HEK293 (cell line): ENCODE measurements at regions not wholly inside any gene's neighbourhood (a gene's known extent, or its start where the extent isn't known, plus 50 kb on each side); places are given as distances from the start of the nearest gene placed in this dataset.

Source experiments
- CTCF ChIA-PET: fragments of 350-600 bp; formaldehyde crosslinking; extraction: SDS; loops from one replicate; lab custom pipeline; 2021; ENCODE audit warnings: antibody characterized with exemption; lab: Yijun Ruan, JAX
- POLR2A ChIA-PET: fragments of 300-600 bp; formaldehyde crosslinking; extraction: SDS; loops from one replicate; lab custom pipeline; 2020; ENCODE audit warnings: antibody characterized with exemption, inconsistent platforms; lab: Yijun Ruan, JAX
- H3K27ac ChIP-seq: fragments of 200-500 bp; sonication (Bioruptor generic); 2 replicates; pipeline ENCODE4 v1.5.1; 2014; ENCODE audit warnings: low read depth, low read length, control low read depth, inconsistent platforms; ENCODE audit errors: extremely low read depth
- H3K36me3 ChIP-seq, 2 experiments: fragments of 200-500 bp in 1 of 2; sonication (Bioruptor generic) in 1 of 2; 1 replicate in 1 of 2; 2 replicates in 1 of 2; pipeline ENCODE4 v1.5.1; 2014 to 2017; ENCODE audit warnings: inconsistent platforms in 2 of 2, low read length in 2 of 2; ENCODE audit not compliant: control insufficient read depth in 2 of 2, insufficient read depth in 1 of 2
- H3K4me1 ChIP-seq: fragments of 200-500 bp; sonication (Bioruptor generic); 2 replicates; pipeline ENCODE4 v1.5.1; 2014; ENCODE audit warnings: mild to moderate bottlenecking, low read length, inconsistent platforms; ENCODE audit not compliant: control insufficient read depth, insufficient read depth
- H3K4me3 ChIP-seq: 2 replicates; pipeline ENCODE4 v1.5.1; 2011; ENCODE audit warnings: low read depth, mild to moderate bottlenecking, control low read depth, low read length, moderate library complexity
- H3K9me3 ChIP-seq: fragments of 200-500 bp; sonication (Bioruptor generic); 2 replicates; pipeline ENCODE4 v1.5.1; 2014; ENCODE audit warnings: low read depth, low read length, inconsistent platforms; ENCODE audit not compliant: control insufficient read depth, insufficient read depth
- EGR2 ChIP-seq: fragments of 450-650 bp; formaldehyde crosslinking; IDR thresholded peaks from 2 replicates; pipeline ENCODE4 v1.5.1; 2016; ENCODE audit warnings: low read depth, missing biosample characterization, missing genetic modification characterization
- GFI1B ChIP-seq: fragments of 450-650 bp; formaldehyde crosslinking; IDR thresholded peaks from 2 replicates; pipeline ENCODE4 v1.5.1; 2016; ENCODE audit warnings: missing biosample characterization, missing genetic modification characterization
- HOXD13 ChIP-seq: sonication (generic); formaldehyde crosslinking; IDR thresholded peaks from 2 replicates; pipeline ENCODE4 v1.8.0; 2022; ENCODE audit warnings: missing genetic modification reagents, borderline replicate concordance
- KLF16 ChIP-seq: fragments of 450-650 bp; formaldehyde crosslinking; IDR thresholded peaks from 2 replicates; pipeline ENCODE4 v1.5.1; 2017; ENCODE audit warnings: missing biosample characterization, missing genetic modification characterization
- KLF8 ChIP-seq: fragments of 450-650 bp; formaldehyde crosslinking; IDR thresholded peaks from 2 replicates; pipeline ENCODE4 v1.5.1; 2016; ENCODE audit warnings: missing biosample characterization, missing genetic modification characterization
- RBAK ChIP-seq: fragments of 450-650 bp; formaldehyde crosslinking; IDR thresholded peaks from 2 replicates; pipeline ENCODE4 v1.5.1; 2016; ENCODE audit warnings: missing biosample characterization, missing genetic modification characterization
- SETDB1 ChIP-seq: IDR thresholded peaks from one replicate; pipeline ENCODE4 v1.6.1; 2017; ENCODE audit warnings: mild to moderate bottlenecking, low read length, moderate library complexity, mixed read lengths; ENCODE audit not compliant: insufficient read length
- YY2 ChIP-seq: fragments of 450-650 bp; formaldehyde crosslinking; IDR thresholded peaks from 2 replicates; pipeline ENCODE4 v1.5.1; 2016; ENCODE audit warnings: missing biosample characterization, missing genetic modification characterization
- ZBTB6 ChIP-seq: fragments of 450-650 bp; formaldehyde crosslinking; IDR thresholded peaks from 2 replicates; pipeline ENCODE4 v1.5.1; 2017; ENCODE audit warnings: missing biosample characterization, missing genetic modification characterization
- ZBTB7A ChIP-seq: fragments of 450-650 bp; formaldehyde crosslinking; IDR thresholded peaks from 2 replicates; pipeline ENCODE4 v1.5.1; 2016; ENCODE audit warnings: low read depth, missing biosample characterization, missing genetic modification characterization
- ZNF16 ChIP-seq: fragments of 450-650 bp; formaldehyde crosslinking; IDR thresholded peaks from 2 replicates; pipeline ENCODE4 v1.5.1; 2016; ENCODE audit warnings: low read depth, missing biosample characterization, missing genetic modification characterization
- ZNF19 ChIP-seq: fragments of 450-650 bp; formaldehyde crosslinking; IDR thresholded peaks from 2 replicates; pipeline ENCODE4; 2016; ENCODE audit warnings: missing biosample characterization, missing genetic modification characterization, low read depth
- ZNF214 ChIP-seq: fragments of 450-650 bp; formaldehyde crosslinking; IDR thresholded peaks from 2 replicates; pipeline ENCODE4 v1.5.1; 2017; ENCODE audit warnings: missing biosample characterization, mild to moderate bottlenecking, missing genetic modification characterization, borderline replicate concordance
- ZNF311 ChIP-seq: fragments of 450-650 bp; formaldehyde crosslinking; IDR thresholded peaks from 2 replicates; pipeline ENCODE4 v1.5.1; 2017; ENCODE audit warnings: missing biosample characterization, missing genetic modification characterization, borderline replicate concordance
- ZNF324 ChIP-seq: fragments of 450-650 bp; formaldehyde crosslinking; IDR thresholded peaks from 2 replicates; pipeline ENCODE4 v1.5.1; 2016; ENCODE audit warnings: missing biosample characterization, missing genetic modification characterization
- ZNF473 ChIP-seq: fragments of 450-650 bp; formaldehyde crosslinking; IDR thresholded peaks from 2 replicates; pipeline ENCODE4 v1.5.1; 2017; ENCODE audit warnings: missing biosample characterization, missing genetic modification characterization
- ZNF571 ChIP-seq: fragments of 450-650 bp; formaldehyde crosslinking; IDR thresholded peaks from 2 replicates; pipeline ENCODE4 v1.5.0; 2017; ENCODE audit warnings: missing biosample characterization, missing genetic modification characterization
- ZNF660 ChIP-seq: fragments of 450-650 bp; IDR thresholded peaks from 2 replicates; pipeline ENCODE4 v1.5.1; 2018; ENCODE audit warnings: missing biosample characterization, mild to moderate bottlenecking, missing genetic modification characterization
- ZNF768 ChIP-seq: fragments of 450-650 bp; formaldehyde crosslinking; IDR thresholded peaks from 2 replicates; pipeline ENCODE4 v1.5.1; 2018; ENCODE audit warnings: missing biosample characterization, mild to moderate bottlenecking, missing genetic modification characterization
- ZNF830 ChIP-seq: fragments of 450-650 bp; IDR thresholded peaks from 2 replicates; pipeline ENCODE4 v1.5.0; 2018; ENCODE audit warnings: missing biosample characterization, missing genetic modification characterization, low read depth, mild to moderate bottlenecking, moderate library complexity
- ZSCAN23 ChIP-seq: fragments of 450-650 bp; formaldehyde crosslinking; IDR thresholded peaks from 2 replicates; pipeline ENCODE4 v1.5.1; 2016; ENCODE audit warnings: missing biosample characterization, missing genetic modification characterization
- ZSCAN5A ChIP-seq: fragments of 450-650 bp; formaldehyde crosslinking; IDR thresholded peaks from 2 replicates; pipeline ENCODE4 v1.5.1; 2016; ENCODE audit warnings: missing biosample characterization, missing genetic modification characterization
- TF ChIP-seq, protein P1 (sequence below): fragments of 450-650 bp; formaldehyde crosslinking; IDR thresholded peaks from 2 replicates; pipeline ENCODE4 v1.5.1; 2016; ENCODE audit warnings: missing biosample characterization, missing genetic modification characterization
- TF ChIP-seq, protein P2 (sequence below): fragments of 450-650 bp; formaldehyde crosslinking; IDR thresholded peaks from 2 replicates; pipeline ENCODE4 v1.5.1; 2016; ENCODE audit warnings: missing biosample characterization, missing genetic modification characterization
- TF ChIP-seq, protein P3 (sequence below): fragments of 450-650 bp; formaldehyde crosslinking; IDR thresholded peaks from 2 replicates; pipeline ENCODE4 v1.5.1; 2016; ENCODE audit warnings: missing biosample characterization, missing genetic modification characterization

GRCh38 chr22:34986523-34986922 is 79.4 kb upstream of the ISX start:
- CTCF ChIA-PET = no interaction called here
- H3K27ac ChIP-seq = no peak overlapping the region
- no peaks in the 10 kb centered on the region for H3K36me3 ChIP-seq
- no peak overlapping the region for H3K4me3 ChIP-seq
- POLR2A ChIA-PET = no interaction called here
- peaks cover 5% of the 10 kb centered on the region; the same call in 1 of the 2 replicates for H3K9me3 ChIP-seq
- no peaks in the 10 kb centered on the region for H3K4me1 ChIP-seq
- no peak for TF ChIP-seq ZBTB6
- 0 out of 2 replicates have a peak, but pooled peaks have one; percentile 38 for TF ChIP-seq EGR2 (tag by site-specific recombination)
- TF ChIP-seq, all 188 proteins: peak for 1

DNA sequence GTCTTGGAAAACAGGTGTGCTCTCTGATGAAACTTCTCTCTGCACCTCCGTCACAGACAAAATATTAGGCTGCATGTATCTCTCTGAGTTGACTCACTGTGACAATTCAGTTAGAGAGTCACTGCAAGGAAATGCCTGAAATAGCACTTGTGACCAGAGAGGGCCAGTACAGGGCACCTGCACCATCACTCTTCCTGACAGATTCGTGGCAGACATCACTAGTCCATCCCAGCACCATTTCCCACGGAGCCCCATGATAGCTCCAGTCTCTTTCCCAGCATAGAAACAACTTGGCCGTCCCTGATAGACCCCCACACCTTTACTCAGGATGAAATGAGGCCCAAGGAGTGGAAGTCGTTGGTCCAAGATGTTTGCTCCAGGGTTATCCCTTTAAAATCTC is 73.3 kb upstream of the ISX start:
- no peak overlapping the region for H3K4me3 ChIP-seq
- ChIA-PET CTCF (interaction anchor here (1.2 kb wide), 1 partner anchor 26 kb away, joined by 3 read pairs; no protein-coding TSS in a partner anchor), POLR2A (no interaction called here)
- no peak overlapping the region for H3K27ac ChIP-seq
- H3K9me3 ChIP-seq = no peaks in the 10 kb centered on the region
- TF ChIP-seq YY2 (no peak), ZSCAN23 (tag by site-specific recombination) (no peak), GFI1B (tag by site-specific recombination) (no peak), ZNF571 (tag by site-specific recombination) (no peak), ZNF830 (tag by site-specific recombination) (no peak), ZBTB7A (no peak), RBAK (tag by site-specific recombination) (no peak), KLF16 (tag by site-specific recombination) (no peak), ZNF19 (no peak), ZNF16 (no peak)
- TF ChIP-seq, protein P1, sequence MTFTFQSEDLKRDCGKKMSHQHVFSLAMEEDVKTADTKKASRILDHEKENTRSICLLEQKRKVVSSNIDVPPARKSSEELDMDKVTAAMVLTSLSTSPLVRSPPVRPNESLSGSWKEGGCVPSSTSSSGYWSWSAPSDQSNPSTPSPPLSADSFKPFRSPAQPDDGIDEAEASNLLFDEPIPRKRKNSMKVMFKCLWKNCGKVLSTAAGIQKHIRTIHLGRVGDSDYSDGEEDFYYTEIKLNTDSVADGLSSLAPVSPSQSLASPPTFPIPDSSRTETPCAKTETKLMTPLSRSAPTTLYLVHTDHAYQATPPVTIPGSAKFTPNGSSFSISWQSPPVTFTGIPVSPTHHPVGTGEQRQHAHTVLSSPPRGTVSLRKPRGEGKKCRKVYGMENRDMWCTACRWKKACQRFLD (tag by site-specific recombination) = no peak
- no peaks in the 10 kb centered on the region for H3K4me1 ChIP-seq
- H3K36me3 ChIP-seq = no peaks in the 10 kb centered on the region

- POLR2A ChIA-PET = no interaction called here
- no peak overlapping the region for H3K4me3 ChIP-seq
- no peaks in the 10 kb centered on the region for H3K4me1 ChIP-seq
- no peaks in the 10 kb centered on the region for H3K9me3 ChIP-seq
- CTCF ChIA-PET = interaction anchor here (0.6 kb wide), 1 partner anchor 943 kb away, joined by 3 read pairs; no protein-coding TSS in a partner anchor
- no peaks in the 10 kb centered on the region for H3K36me3 ChIP-seq
- H3K27ac ChIP-seq = no peak overlapping the region
- no peak for TF ChIP-seq ZNF324
- no peak for TF ChIP-seq ZNF571 (tag by site-specific recombination)
- TF ChIP-seq ZSCAN5A = no peak
- TF ChIP-seq ZNF214 (tag by site-specific recombination) = no peak
- no peak for TF ChIP-seq HOXD13
- no peak for TF ChIP-seq SETDB1
- TF ChIP-seq ZNF660 (tag by site-specific recombination) = no peak
- no peak for TF ChIP-seq YY2
- TF ChIP-seq, protein P2, sequence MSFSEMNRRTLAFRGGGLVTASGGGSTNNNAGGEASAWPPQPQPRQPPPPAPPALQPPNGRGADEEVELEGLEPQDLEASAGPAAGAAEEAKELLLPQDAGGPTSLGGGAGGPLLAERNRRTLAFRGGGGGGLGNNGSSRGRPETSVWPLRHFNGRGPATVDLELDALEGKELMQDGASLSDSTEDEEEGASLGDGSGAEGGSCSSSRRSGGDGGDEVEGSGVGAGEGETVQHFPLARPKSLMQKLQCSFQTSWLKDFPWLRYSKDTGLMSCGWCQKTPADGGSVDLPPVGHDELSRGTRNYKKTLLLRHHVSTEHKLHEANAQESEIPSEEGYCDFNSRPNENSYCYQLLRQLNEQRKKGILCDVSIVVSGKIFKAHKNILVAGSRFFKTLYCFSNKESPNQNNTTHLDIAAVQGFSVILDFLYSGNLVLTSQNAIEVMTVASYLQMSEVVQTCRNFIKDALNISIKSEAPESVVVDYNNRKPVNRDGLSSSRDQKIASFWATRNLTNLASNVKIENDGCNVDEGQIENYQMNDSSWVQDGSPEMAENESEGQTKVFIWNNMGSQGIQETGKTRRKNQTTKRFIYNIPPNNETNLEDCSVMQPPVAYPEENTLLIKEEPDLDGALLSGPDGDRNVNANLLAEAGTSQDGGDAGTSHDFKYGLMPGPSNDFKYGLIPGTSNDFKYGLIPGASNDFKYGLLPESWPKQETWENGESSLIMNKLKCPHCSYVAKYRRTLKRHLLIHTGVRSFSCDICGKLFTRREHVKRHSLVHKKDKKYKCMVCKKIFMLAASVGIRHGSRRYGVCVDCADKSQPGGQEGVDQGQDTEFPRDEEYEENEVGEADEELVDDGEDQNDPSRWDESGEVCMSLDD (tag by site-specific recombination) = no peak
- TF ChIP-seq KLF8 (tag by site-specific recombination) = no peak
- no peak for TF ChIP-seq ZNF473 (tag by site-specific recombination)
- no peak for TF ChIP-seq ZNF768 (tag by site-specific recombination)
- no peak for TF ChIP-seq ZNF19
- TF ChIP-seq, protein P3, sequence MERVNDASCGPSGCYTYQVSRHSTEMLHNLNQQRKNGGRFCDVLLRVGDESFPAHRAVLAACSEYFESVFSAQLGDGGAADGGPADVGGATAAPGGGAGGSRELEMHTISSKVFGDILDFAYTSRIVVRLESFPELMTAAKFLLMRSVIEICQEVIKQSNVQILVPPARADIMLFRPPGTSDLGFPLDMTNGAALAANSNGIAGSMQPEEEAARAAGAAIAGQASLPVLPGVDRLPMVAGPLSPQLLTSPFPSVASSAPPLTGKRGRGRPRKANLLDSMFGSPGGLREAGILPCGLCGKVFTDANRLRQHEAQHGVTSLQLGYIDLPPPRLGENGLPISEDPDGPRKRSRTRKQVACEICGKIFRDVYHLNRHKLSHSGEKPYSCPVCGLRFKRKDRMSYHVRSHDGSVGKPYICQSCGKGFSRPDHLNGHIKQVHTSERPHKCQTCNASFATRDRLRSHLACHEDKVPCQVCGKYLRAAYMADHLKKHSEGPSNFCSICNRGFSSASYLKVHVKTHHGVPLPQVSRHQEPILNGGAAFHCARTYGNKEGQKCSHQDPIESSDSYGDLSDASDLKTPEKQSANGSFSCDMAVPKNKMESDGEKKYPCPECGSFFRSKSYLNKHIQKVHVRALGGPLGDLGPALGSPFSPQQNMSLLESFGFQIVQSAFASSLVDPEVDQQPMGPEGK (tag by site-specific recombination) = no peak
- no peak for TF ChIP-seq ZNF311 (tag by site-specific recombination)
Measured at GRCh38 chr22:34993548-34993947, 72.4 kb upstream of the ISX start.
